Ishikawa (cell line): ENCODE measurements at regions not wholly inside any gene's neighbourhood (a gene's known extent, or its start where the extent isn't known, plus 50 kb on each side); places are given as distances from the start of the nearest gene placed in this dataset.
A peak's percentile ranks its signal among the peaks of the same experiment; 100 is the strongest.

Experiments used
- CEBPB ChIP-seq: IDR thresholded peaks from 2 replicates; pipeline ENCODE4 v1.6.1; 2012
- CREB1 ChIP-seq: IDR thresholded peaks from 2 replicates; pipeline ENCODE4 v1.6.1; 2012; ENCODE audit warnings: low read depth
- EGR1 ChIP-seq: IDR thresholded peaks from 2 replicates; pipeline ENCODE4 v1.6.1; 2012
- EP300 ChIP-seq: IDR thresholded peaks from 2 replicates; pipeline ENCODE4 v1.6.1; 2012; ENCODE audit warnings: borderline replicate concordance
- FOXM1 ChIP-seq: IDR thresholded peaks from 2 replicates; pipeline ENCODE4 v1.6.1; 2012; ENCODE audit warnings: low read depth, borderline replicate concordance
- MAX ChIP-seq: IDR thresholded peaks from 2 replicates; pipeline ENCODE4 v1.6.1; 2012
- NFIC ChIP-seq: IDR thresholded peaks from 2 replicates; pipeline ENCODE4 v1.6.1; 2012
- RAD21 ChIP-seq: IDR thresholded peaks from 2 replicates; pipeline ENCODE4 v1.6.1; 2012; ENCODE audit warnings: low read depth
- REST ChIP-seq: IDR thresholded peaks from 2 replicates; pipeline ENCODE4 v1.6.1; 2012; ENCODE audit warnings: low read depth, mild to moderate bottlenecking
- TAF1 ChIP-seq: IDR thresholded peaks from 2 replicates; pipeline ENCODE4 v1.6.1; 2012; ENCODE audit warnings: low read depth, mild to moderate bottlenecking
- TCF12 ChIP-seq: IDR thresholded peaks from 2 replicates; pipeline ENCODE4 v1.6.1; 2012; ENCODE audit warnings: low read depth
- TEAD4 ChIP-seq: IDR thresholded peaks from 2 replicates; pipeline ENCODE4 v1.6.1; 2012
- USF1 ChIP-seq: IDR thresholded peaks from 2 replicates; pipeline ENCODE4 v1.6.1; 2012
- YY1 ChIP-seq: IDR thresholded peaks from 2 replicates; pipeline ENCODE4 v1.6.1; 2012; ENCODE audit warnings: low read depth
- ZBTB7A ChIP-seq: IDR thresholded peaks from 2 replicates; pipeline ENCODE4 v1.6.1; 2012; ENCODE audit warnings: low read depth

- TF ChIP-seq TCF12, result no peak
- TF ChIP-seq RAD21, result no peak
- TF ChIP-seq EP300, result no peak
- no peak for TF ChIP-seq USF1
- TF ChIP-seq REST, result no peak
- no peak for TF ChIP-seq CEBPB
- no peak for TF ChIP-seq FOXM1
- no peak for TF ChIP-seq NFIC
- TF ChIP-seq CREB1, result no peak
- TF ChIP-seq TEAD4, result no peak
- TF ChIP-seq EGR1, result no peak
These were observed 599.5 kb upstream of the B3GALT2 start for GRCh38 chr1:193785850-193786420.

- TF ChIP-seq EP300, result no peak
- no peak for TF ChIP-seq CREB1
- TF ChIP-seq NFIC, result no peak
These were observed 588.3 kb upstream of the B3GALT2 start for GRCh38 chr1:193774536-193775323.

GRCh38 chr1:193771596-193771995, 585.2 kb upstream of the B3GALT2 start:
- no peak for TF ChIP-seq REST
- TF ChIP-seq CEBPB, result no peak
- TF ChIP-seq TEAD4, result no peak
- TF ChIP-seq YY1, result no peak
- TF ChIP-seq RAD21, result no peak

- TF ChIP-seq ZBTB7A (no peak), EP300 (no peak), EGR1 (no peak), MAX (no peak), YY1 (no peak), NFIC (no peak), FOXM1 (no peak), TAF1 (no peak), REST (no peak), TCF12 (no peak), TEAD4 (no peak), RAD21 (no peak), CEBPB (no peak), CREB1 (no peak), USF1 (no peak)
These were observed 583.2 kb upstream of the B3GALT2 start for GRCh38 chr1:193769651-193770050.

GRCh38 chr1:193767886-193768285, 581.5 kb upstream of the B3GALT2 start:
- TF ChIP-seq TEAD4 (peak; percentile 76), REST (no peak), CREB1 (no peak), TAF1 (no peak), NFIC (peak; percentile 83), RAD21 (peak; percentile 12; the same call in 1 of the 2 replicates), ZBTB7A (no peak), MAX (peak; percentile 88), USF1 (peak; percentile 54), EGR1 (0 out of 2 replicates have a peak, but pooled peaks have one; percentile 18), TCF12 (peak; percentile 86), EP300 (peak; percentile 75; the same call in 1 of the 2 replicates), FOXM1 (no peak), CEBPB (0 out of 2 replicates have a peak, but pooled peaks have one; percentile 27), YY1 (0 out of 2 replicates have a peak, but pooled peaks have one; percentile 31)
